Tibial artery (tissue), 4 donors: ENCODE measurements at regions not wholly inside any gene's neighbourhood (a gene's known extent, or its start where the extent isn't known, plus 50 kb on each side); places are given as distances from the start of the nearest gene placed in this dataset.

ENCODE experiments used
- DNase-seq, 2 donors: peaks; one replicate each; pipeline ENCODE4 v3.0.0-alpha.2; 2019
- H3K27ac ChIP-seq, 2 donors: fragments of 200-600 bp; sonication (generic) in 1 of 2; 1 replicate in 1 of 2; 2 replicates in 1 of 2; pipeline ENCODE4 v1.5.1; 2018 to 2019; ENCODE audit warnings: mild to moderate bottlenecking in 1 of 2
- H3K27me3 ChIP-seq, 2 donors: fragments of 200-600 bp; sonication (generic) in 1 of 2; one replicate each; pipeline versions ENCODE4 v1.5.1 to v1.6.0; 2016 to 2019
- H3K36me3 ChIP-seq, 3 donors: fragments of 200-600 bp; sonication (generic) in 2 of 3; one replicate each; pipeline ENCODE4 v1.5.1; 2016 to 2019; ENCODE audit warnings: mild to moderate bottlenecking in 2 of 3
- H3K4me1 ChIP-seq, 4 donors: fragments of 200-600 bp; sonication (generic) in 2 of 4; 1 replicate in 3 of 4; 2 replicates in 1 of 4; pipeline ENCODE4 v1.5.1; 2016 to 2019
- H3K4me3 ChIP-seq, 2 donors: fragments of 200-600 bp; sonication (generic) in 1 of 2; 1 replicate in 1 of 2; 2 replicates in 1 of 2; pipeline ENCODE4 v1.5.1; 2018 to 2019; ENCODE audit warnings: mild to moderate bottlenecking in 2 of 2
- H3K9me3 ChIP-seq, 3 donors: fragments of 200-600 bp; sonication (generic) in 1 of 3; one replicate each; pipeline ENCODE4 v1.5.1; 2016 to 2019
- intact Hi-C: fragments of 100-400 bp; cut with DNase I; formaldehyde crosslinking; loops from one replicate; pipeline ENCODE4 v1.15.0; 2023; ENCODE audit warnings: low total_unique reads
- TF ChIP-seq, protein P1 (sequence below), 2 experiments: fragments of 200-600 bp in 1 of 2; fragments of 450-650 bp in 1 of 2; IDR thresholded peaks; one replicate each; pipeline ENCODE4 v1.5.1; 2017 to 2019; ENCODE audit warnings: antibody characterized with exemption in 2 of 2, mild to moderate bottlenecking in 1 of 2, moderate library complexity in 1 of 2

DNA sequence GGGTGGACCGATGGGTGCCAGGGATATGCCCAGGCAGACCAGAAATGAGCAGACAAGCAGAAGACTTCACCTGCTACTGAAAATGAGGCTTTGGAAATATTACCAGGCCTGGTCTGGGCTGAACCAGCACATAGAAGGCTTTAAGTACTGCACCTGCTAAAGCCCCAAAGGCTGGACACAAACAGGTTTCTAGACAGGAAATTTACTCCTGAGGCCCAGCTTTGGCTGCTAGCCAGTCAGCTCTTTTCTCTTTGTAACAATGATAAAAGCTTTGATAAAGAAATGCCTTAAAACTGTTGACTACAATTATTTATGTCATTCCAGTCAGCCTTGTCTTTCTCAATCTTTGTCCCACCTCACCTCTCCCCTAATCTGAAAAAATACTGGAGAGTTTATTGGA is 228.9 kb upstream of the EGLN3 start:
- no peak for DNase-seq
- Histone ChIP-seq H3K4me3 (no peak overlapping the region), H3K36me3 (no peaks in the 10 kb centered on the region), H3K27me3 (no peaks in the 10 kb centered on the region), H3K9me3 (no peaks in the 10 kb centered on the region), H3K4me1 (no peaks in the 10 kb centered on the region), H3K27ac (no peak overlapping the region)
- TF ChIP-seq, protein P1, sequence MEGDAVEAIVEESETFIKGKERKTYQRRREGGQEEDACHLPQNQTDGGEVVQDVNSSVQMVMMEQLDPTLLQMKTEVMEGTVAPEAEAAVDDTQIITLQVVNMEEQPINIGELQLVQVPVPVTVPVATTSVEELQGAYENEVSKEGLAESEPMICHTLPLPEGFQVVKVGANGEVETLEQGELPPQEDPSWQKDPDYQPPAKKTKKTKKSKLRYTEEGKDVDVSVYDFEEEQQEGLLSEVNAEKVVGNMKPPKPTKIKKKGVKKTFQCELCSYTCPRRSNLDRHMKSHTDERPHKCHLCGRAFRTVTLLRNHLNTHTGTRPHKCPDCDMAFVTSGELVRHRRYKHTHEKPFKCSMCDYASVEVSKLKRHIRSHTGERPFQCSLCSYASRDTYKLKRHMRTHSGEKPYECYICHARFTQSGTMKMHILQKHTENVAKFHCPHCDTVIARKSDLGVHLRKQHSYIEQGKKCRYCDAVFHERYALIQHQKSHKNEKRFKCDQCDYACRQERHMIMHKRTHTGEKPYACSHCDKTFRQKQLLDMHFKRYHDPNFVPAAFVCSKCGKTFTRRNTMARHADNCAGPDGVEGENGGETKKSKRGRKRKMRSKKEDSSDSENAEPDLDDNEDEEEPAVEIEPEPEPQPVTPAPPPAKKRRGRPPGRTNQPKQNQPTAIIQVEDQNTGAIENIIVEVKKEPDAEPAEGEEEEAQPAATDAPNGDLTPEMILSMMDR (IDR thresholded peaks at IDR 0.05), result no peak
- intact Hi-C loops, result no loop called here

DNA sequence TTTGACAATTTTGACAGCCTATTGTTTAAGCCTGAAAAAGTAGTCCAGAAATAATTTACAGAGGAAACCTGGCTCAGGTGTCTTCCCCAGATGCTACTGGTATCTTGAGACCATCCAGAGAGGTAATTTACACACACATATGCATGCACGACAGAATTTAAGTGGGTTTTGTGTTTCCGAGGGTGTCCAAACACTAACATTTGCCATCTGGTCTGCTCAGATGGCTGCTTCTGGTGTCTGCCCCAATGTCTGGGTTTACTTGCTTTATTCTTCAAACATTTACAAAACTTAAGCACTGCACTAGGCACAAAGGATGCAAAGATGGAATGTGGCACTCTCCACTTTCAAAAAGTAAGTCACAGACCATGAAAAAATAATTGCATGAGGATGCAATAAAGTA is 226.6 kb upstream of the EGLN3 start:
- no peaks in the 10 kb centered on the region for H3K36me3 ChIP-seq
- no peaks in the 10 kb centered on the region for H3K9me3 ChIP-seq
- intact Hi-C loops, result no loop called here

DNA sequence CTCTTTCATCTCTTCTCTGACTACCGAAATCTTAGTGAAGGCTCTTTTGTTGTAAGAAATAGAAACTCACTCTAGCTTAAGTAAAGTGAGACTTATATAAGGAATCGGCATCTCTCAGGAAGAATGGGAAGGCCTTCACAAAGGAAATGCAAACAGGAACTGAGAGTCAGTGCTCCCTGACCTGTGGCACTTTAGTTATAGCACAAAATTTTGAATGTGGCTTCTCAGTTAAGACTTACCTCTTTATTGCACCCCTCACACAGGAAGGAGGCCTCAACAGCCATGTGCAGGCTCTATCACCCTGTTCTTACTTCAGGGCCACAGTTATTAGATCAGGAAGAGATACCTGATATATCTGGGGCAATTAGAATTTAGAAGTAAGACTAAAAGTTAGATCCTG is 224.7 kb upstream of the EGLN3 start:
- Histone ChIP-seq H3K4me1 (peaks cover 0 to 34% (median 13%) of the 10 kb centered on the region in 4 donors), H3K27ac (no peak overlapping the region), H3K27me3 (no peaks in the 10 kb centered on the region), H3K36me3 (no peaks in the 10 kb centered on the region), H3K4me3 (no peak overlapping the region), H3K9me3 (no peaks in the 10 kb centered on the region)
- intact Hi-C loops, result no loop called here
- no peak for DNase-seq
- TF ChIP-seq, protein P1 (IDR thresholded peaks at IDR 0.05), result no peak

More for the DNA sequence above, 226.6 kb upstream of the EGLN3 start:
- H3K27me3 ChIP-seq, result no peaks in the 10 kb centered on the region
- peaks cover 0 to 17% (median 10%) of the 10 kb centered on the region in 4 donors for H3K4me1 ChIP-seq
- DNase-seq, result no peak
- TF ChIP-seq, protein P1 (IDR thresholded peaks at IDR 0.05), result no peak
- no peak overlapping the region for H3K4me3 ChIP-seq
- no peak overlapping the region for H3K27ac ChIP-seq

DNA sequence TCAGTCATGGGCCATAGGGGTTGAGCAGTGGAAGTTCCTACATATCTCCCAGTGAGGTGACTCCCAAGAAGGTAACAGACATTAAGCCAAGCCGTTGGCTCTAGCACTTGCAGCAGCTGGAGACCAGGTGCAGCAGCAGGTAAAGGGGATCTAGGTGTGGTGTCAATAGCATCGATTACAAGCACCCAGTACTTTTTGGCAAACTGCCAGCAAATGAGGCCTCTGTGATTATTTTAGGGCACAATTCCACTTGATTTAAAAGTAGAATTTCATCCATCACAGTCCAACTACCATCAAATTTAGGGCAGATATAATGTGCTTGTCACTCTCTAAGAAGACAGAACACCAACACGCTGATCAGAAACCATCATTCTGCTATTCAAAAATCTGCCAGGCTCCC is 224.1 kb upstream of the EGLN3 start:
- TF ChIP-seq, protein P1 (IDR thresholded peaks at IDR 0.05), result no peak
- no peaks in the 10 kb centered on the region for H3K9me3 ChIP-seq
- no peak for DNase-seq
- no peaks in the 10 kb centered on the region for H3K36me3 ChIP-seq
- no peak overlapping the region for H3K27ac ChIP-seq
- H3K4me3 ChIP-seq, result no peak overlapping the region
- intact Hi-C loops, result no loop called here
- no peaks in the 10 kb centered on the region for H3K27me3 ChIP-seq
- peaks cover 0 to 34% (median 13%) of the 10 kb centered on the region in 4 donors for H3K4me1 ChIP-seq

DNA sequence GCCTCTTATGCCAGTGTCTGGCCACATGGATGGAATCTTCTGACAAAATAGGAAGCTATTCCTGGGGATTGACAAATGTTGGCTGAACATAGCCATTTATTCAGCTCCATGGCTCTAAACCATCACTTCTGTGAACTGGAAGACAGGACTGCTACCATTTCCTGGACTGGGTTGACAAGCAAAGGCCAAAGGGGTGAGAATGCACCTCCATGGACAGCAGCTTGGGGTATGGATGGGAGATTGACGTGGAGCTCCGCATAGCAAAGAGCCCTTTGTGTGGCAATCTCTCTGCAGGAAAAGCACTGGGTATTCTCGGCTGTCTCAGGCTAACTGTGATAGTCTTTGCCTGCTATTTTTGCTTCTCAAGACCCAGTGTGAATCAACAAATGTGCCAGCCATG is 223.0 kb upstream of the EGLN3 start:
- intact Hi-C loops, result no loop called here
- DNase-seq, result no peak
- Histone ChIP-seq H3K27ac (no peak overlapping the region), H3K4me1 (peaks cover 0 to 34% (median 13%) of the 10 kb centered on the region in 4 donors), H3K9me3 (no peaks in the 10 kb centered on the region), H3K36me3 (no peaks in the 10 kb centered on the region), H3K27me3 (no peaks in the 10 kb centered on the region), H3K4me3 (no peak overlapping the region)
- TF ChIP-seq, protein P1 (IDR thresholded peaks at IDR 0.05), result no peak
